Stimulated activated CD8-positive, alpha-beta memory T cell treated with anti-CD3 and anti-CD28 coated beads, Interleukin-4, amount 100 ng/mL, for 4 hours (primary cell): ENCODE measurements at regions not wholly inside any gene's neighbourhood (a gene's known extent, or its start where the extent isn't known, plus 50 kb on each side); places are given as distances from the start of the nearest gene placed in this dataset.
"Not testable (repeated sequence)": the region's sequence is repeated elsewhere in the genome, so short reads cannot be mapped to it uniquely, and the experiment has no call there.

Experiments
- DNase-seq, 2 donors: peaks; one replicate each; pipeline ENCODE4 v3.0.0-alpha.2; 2020; ENCODE audit warnings: low read depth in 2 of 2, low spot score in 1 of 2

DNA sequence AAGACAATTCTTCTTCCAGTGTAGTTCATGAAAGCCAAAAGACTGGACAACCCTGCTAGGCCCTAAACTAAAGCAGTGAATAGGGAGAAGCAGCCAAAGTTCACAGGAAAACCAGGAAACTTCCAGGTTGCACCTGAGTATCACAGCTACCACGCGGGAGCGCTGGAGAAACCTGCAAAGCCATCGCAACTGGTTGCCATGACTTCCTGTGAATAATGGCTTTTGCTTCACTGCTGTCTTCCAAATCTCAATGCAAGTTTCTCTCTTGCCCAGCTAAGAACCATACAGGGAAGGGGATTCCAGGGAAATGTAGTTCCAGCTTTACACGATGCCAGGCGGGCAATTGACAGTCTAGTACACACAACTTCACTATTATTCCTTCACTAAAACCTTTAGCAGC, 114.1 kb downstream of the GXYLT1 start:
- no peak for DNase-seq

DNA sequence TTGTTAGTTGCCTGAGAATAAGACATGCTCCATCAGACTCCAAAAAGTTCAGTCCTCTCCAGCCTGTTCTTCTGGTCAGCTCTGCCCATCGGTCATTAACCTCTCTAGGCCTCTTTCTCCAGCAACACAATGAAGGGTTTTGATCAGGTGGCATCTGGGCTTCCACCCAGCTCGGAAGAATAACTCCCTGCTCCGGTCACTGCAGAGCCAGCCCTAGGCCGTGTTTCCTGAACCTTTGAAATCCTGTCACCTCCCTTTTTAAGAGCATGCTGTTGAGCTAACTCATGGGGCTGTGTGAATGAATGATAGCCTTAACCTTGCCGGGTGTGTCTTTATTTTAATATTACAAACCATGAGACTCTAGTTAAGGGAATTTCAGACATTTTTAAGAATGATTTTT, 117.1 kb downstream of the GXYLT1 start:
- DNase-seq = no peak

DNA sequence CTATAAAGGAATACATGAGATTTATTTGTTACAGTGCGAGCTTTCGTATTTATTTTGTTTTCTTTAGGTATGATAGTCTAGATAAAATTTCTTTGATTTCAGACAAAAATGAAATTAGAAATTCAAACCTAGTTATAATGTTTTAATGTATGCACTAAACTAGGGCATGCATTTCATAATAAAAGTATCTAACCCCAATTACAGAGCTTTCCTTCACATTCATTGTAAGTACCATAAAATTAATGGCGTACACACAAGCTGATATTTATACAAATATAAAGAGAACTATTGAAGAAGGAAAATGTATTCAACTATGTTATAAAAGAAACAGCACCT, 120.2 kb downstream of the GXYLT1 start:
- DNase-seq = no peak

DNA sequence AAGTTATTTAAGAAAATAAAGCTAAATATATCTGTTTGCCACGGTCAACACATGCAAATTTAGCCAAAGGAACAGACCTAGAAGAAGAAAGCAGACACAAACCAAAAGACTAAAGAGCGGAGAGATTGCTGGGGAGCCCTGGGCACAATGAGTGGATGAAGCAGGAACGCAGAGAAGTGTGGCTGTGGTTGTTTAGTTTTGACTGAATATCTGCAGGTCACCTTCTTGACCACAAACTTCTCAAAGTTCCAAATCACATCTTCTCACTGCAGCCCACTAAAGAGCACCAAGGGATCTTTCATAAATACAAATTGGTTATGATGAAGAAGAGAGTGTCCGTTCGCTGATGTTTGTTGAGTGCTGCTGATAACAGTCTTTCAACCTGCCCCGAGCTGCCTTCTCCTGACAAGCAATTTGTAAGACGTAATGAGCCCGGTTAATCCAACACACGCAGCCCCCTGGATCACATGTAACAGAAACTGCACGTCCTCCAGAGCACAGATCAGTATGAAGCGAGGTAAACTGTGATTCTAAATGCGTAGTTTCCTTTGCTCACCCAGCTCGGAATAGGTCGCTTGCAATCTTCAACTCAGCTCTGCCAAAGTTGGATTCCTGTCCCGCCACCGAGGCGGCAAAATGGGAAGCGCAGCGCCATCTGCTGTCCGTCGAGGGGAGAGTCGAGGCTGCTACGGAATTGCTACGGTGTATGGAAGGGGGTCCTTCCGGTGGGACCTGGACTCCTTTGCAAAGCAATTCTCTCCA, 120.8 kb downstream of the GXYLT1 start:
- DNase-seq = peak; percentile 11 to 34

DNA sequence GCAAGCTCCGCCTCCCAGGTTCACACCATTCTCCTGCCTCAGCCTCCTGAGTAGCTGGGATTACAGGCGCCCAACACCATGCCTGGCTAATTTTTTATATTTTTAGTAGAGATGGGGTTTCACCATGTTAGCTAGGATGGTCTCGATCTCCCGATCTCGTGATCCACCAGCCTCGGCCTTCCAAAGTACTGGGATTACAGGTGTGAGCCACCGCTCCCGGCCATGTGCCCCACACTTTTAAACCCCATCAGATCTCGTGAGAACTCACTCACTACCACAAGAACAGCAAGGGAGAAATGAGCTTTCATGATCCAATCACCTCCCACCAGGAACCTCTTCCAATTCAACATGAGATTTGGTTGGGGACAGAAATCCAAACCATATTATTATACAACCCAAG, 122.7 kb downstream of the GXYLT1 start:
- not testable (repeated sequence) for DNase-seq

DNA sequence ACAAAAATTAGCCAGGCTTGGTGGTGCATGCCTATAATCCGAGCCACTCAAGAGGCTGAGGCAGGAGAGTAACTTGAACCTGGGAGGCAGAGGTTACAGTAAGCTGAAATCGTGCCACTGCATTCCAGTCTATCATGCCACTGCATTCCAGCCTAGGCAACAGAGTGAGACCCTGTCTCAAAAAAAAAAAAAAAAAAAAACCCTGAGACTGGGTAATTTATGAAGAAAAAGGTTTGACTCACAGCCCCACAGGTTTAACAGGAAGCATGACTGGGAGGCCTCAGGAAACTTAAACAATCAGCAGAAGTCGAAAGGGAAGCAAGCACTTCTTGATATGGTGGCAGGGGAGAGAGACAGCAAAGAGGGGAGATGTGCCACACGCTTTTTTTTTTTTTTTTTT, 123.2 kb downstream of the GXYLT1 start:
- no peak for DNase-seq

DNA sequence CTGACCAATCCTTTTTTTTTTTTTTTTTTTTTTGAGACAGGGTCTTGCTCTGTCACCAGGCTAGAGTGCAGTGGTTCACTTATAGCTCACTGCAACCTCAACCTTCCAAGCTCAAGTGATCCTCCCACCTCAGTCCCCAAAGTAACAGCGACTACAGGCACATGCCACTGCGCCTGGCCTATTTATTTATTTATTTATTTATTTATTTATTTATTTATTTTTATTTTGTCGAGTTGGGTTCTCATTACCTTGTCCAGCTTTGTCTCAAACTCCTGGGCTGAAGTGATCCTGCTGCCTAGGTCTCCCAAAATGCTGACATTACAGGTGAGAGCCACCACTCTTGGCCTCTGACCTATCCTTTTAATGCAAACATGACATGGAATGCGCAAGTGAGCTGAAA, 124.4 kb downstream of the GXYLT1 start:
- no peak for DNase-seq

DNA sequence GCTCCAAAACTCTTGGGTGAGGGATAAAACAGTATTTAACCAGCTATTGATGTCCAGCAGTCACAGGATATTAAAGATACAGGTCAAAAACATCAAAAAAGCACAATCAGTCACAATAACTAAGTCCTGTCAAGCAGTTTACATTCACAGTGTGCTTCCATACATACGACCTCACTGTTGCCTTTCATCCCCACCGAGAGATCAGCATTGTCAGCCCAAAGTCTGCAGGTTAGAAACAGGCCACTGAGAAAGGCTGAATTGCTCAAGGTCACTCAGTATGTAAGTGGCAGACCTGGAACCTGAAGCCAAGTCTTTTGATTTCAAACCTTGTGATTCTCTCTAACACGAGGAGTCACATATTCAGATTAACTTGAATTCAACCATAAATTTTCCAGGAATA, 124.9 kb downstream of the GXYLT1 start:
- DNase-seq = no peak

DNA sequence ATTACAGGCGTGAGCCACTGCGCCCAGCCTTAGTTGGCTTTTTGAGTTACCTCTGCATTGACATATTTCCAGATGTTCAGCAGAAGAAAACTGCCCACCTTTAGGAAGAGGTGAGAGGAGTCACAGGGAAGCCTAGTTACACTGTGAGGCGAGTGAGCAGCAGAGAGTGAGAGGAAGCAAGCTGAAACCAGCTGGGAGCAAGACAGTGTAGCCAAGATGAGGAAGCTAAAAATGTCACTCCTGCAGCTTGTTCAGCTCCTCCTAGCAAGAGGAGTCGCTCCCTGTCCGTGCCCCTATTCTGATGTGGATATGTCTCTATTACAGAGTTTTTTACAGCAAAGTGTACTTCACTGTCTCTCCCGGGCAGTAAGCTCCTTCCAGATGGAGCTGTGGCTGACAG, 127.6 kb downstream of the GXYLT1 start:
- DNase-seq = no peak

DNA sequence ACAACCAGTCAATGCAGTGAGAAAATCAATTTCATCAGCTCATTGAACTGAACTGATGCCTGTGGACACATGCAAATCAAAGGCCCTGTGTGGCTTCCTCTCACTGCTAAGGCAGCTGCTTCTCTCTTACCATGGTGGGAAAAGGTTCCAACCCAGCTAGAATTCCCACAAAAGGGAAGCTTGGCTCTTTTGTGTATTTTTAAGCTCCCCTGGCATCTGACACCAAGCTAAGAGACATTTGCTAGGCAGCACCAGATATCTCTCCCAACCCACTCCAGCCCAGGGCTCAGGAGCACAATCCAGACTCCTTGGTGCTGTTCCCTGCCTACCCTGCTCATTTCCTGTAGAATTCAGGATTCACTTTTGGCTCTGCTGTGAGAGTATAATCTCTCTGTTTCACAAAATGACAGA, 129.6 kb downstream of the GXYLT1 start:
- DNase-seq = no peak

DNA sequence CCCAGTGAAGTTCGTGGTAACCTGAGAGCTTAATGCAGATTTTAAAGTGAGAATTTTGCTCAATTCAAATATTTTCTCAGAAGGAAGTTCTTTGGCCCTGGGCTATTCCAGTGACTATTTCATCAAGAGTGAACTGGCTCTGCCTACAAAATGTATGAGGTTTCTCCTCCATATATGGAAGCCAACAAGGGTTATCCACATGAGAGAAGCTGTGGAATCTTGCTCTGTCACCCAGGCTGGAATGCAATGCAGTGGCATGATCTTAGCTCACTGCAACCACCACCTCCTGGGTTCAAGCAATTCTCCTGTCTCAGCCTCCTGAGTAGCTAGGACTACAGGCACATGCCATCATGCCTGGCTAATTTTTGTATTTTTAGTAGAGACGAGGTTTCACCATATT, 132.2 kb downstream of the GXYLT1 start:
- DNase-seq = not testable (repeated sequence)

DNA sequence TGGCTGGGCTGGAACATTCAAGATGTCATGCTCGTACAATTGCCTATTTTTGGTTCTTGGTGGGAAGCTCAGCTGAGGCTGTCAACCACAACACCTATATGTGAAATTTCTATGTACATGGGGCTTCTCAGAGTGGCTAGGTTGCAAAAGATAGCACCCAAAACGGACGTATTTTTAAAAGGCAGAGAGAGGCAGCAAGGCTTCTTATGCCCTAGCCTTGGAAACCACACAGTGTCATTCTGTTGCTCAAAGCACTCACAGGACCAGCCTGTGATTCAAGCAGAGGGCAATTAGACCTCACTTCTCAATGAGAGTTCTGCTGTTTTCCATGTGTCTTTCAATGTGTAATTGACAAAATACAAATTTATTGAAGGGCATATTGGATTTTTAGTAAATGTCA, 134.0 kb downstream of the GXYLT1 start:
- DNase-seq = no peak

DNA sequence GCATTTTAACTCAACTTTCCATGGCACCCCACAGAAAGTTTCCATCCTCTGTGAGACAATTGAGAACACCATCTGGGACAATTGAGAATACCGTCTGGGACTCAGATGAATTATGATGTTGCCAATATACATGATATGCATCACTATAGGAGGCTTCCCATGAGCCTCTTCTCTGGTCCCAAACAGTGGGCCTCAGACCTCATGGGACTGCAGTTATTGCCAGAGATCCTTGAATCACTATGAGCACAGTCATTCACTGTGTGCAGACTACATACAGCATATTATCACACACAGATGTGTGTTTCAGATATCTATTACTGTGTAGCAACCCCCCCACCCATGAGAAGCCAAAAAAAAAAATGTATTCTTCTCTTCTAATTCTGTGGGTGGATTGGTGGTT, 134.4 kb downstream of the GXYLT1 start:
- no peak for DNase-seq

DNA sequence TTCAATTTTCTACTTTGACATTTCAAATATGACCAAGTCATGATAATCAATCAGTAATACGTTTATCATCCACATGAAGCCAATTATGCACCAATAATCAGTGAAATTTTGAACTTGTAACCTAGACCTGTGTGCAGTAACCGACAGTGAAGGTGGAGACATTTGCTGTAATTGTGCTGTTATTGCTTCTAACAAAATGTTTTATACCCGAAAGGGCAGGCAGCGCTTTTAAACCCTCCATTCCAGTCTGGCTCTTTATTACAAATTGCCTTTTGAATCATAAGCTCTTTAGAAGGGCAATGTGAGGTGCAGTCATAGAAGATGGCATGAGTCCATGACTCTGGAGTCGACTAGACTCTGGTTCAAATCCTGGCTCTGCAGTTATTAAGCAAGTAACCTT, 135.7 kb downstream of the GXYLT1 start:
- DNase-seq = no peak

DNA sequence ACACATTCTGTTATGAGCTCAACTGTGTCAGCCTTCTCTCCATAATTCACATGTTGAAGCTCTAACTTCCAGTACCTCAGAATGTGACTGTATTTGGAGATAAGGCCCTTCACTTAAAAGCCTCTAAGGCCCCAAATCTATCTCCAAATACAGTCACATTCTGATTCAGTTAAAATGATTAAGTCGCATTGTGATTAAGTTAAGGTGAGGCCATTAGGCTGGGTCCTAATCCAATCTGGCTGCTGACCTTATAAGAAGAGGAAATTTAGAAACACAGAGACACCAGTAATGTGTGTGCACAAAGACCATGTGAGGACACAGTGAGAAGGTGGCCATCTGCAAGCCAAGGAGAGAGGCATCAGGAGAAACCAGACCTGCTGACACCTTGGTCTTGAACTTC, 141.6 kb downstream of the GXYLT1 start:
- no peak for DNase-seq

DNA sequence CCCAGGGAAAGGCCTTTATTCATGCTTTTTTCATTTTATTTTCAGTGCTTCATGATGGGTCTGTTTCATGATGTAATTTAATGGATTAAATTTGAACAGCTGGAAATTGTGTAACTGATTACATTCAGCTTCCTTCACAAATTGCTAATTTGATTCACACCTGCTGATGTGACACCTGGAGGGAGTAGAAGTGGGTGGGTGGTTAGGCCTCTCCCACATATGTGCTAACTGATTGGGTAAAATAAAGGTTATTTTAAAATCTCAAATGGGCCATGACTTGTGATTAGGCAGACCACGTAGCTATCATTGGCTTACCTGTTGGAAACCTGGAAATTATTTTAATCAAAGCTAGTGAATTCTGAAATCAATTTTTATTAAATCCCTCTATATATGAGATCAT, 142.1 kb downstream of the GXYLT1 start:
- no peak for DNase-seq

DNA sequence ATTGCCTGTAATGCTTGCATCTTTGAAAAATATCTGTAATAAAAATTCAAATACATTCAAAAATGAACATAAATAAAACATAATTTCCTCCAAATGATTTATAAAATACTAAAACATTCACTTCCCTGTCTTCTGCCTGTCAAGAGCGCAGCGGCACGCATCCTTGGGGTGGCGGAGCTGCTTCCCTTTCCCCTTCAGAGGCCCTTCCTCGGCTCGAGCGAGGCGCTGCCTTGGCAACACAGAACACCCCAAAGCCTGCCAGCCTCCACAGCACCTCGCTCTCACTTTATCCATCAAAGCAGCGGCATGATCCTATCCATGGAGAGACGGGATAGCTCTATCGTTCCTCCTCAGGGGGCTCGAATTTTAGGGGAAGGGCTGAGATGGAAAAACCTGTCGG, 146.2 kb downstream of the GXYLT1 start:
- DNase-seq = no peak

DNA sequence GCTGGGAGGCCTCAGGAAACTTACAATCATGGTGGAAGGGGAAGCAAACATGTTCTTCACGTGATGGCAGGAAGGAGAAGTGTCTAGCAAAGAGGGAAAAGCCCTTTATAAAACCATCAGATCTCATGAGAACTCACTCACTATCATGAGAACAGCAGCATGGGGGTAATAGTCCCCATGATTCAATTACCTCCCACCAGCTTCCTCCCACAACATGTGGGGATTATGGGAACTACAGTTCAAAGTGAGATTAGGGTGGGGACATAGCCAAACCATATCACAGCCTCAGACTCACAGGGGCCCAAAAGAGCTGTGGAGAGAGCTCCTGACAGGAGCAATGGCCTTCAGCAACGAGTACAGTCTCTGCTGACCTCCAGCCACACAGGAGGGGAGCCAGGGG, 151.4 kb downstream of the GXYLT1 start:
- DNase-seq = no peak

DNA sequence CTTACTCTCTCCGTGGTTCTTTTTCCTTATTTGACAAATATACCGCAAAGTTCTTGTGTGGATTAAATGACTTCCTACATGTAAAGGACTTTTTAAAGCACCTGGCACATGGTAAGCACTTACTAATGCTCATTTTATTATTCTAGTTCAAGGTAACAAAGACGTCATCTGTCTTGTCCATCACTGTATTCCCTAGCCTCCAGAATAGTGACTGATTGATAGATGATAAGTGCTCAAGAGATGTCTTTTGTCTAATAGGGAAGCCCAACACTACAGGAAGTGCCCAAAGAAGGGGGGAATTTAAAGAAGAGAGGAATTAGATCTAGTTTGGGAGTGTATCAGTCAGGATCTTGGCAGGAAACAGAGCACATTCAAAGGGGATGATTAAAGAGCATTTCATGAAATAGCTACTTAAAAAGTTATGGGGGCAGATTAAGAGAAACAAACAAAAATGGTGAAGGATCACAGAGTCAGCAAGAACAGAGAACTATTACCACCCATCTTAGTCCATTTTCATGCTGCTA, 151.9 kb downstream of the GXYLT1 start:
- DNase-seq = no peak

DNA sequence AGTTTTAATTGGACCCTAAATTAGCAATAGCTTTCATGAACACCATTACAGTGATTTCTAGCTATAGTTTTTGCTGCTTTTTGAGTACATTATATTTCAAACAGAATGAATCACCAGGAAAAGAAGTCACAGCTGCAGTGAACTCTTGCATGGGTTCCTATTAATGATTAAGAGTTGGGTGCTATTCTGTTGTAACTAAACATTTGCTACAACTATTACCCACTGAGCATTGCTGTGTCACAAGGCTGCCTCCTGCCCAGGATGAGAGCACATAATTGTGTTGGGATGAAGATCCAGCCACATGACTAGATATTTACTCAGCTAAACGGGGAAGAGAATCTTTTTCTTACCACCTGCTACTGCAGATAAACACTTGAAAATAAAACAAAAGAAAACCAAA, 152.7 kb downstream of the GXYLT1 start:
- DNase-seq = no peak

DNA sequence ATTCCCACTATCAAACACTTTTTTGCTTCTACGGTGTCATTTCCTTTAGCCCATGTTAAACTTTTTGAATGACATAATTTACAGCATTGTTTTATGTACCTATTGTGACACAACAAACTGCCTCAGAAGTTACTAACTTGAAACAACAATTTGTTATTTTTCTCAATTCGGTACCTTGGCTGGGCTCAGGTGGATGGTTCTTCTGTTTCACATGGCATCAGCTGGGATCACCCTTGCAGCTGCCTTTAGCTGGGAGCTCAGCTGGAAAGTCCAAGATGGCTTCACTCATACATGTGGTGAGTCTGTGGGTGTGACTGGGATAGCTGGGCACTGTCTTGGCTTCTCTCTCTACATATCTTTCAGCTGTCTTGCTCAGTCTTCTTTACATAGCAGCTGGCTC, 156.0 kb downstream of the GXYLT1 start:
- no peak for DNase-seq

DNA sequence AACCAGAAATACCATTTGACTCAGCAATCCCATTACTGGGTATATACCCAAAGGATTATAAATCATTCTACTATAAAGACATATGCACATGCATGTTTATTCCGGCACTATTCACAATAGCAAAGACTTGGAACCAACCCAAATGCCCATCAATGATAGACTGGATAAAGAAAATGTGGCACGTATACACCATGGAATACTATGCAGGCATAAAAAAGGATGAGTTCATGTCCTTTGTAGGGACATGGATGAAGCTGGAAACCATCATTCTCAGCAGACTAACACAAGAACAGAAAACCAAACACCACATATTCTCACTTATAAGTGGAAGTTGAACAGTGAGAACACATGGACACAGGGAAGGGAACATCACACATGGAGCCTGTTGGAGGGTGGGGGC, 158.2 kb downstream of the GXYLT1 start:
- DNase-seq = not testable (repeated sequence)

DNA sequence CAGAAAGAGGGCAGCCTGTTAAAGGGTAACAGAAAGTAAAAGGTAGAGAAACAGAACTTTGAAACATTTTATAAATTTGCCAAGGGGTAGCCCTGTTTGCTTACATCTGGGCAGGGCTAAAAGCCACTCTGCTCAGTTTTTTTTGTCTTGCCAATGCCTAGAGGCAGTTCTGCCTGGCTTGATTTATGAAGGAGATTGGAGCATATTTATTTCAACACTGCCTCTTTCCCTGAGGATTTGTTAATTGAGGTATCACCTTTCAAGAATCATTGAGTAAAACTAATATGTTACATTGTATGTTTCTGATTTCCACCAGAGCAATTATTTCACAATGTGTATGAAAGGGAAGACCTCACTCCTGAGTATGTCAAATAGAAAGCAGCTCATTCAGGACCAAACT, 160.8 kb downstream of the GXYLT1 start:
- no peak for DNase-seq
